SH-SY5Y (cell line): ENCODE measurements at regions not wholly inside any gene's neighbourhood (a gene's known extent, or its start where the extent isn't known, plus 50 kb on each side); places are given as distances from the start of the nearest gene placed in this dataset.

Experiments
- GATA2 ChIP-seq: IDR thresholded peaks from 2 replicates; pipeline ENCODE4 v1.6.1; 2011; ENCODE audit warnings: mild to moderate bottlenecking, low read depth, low read length
- GATA3 ChIP-seq: IDR thresholded peaks from 2 replicates; pipeline ENCODE4 v1.6.1; 2011; ENCODE audit warnings: low read depth, mild to moderate bottlenecking, low read length, moderate library complexity

- peak; percentile 51; the same call in 1 of the 2 replicates for TF ChIP-seq GATA3
- peak; percentile 56 for TF ChIP-seq GATA2
Observed at GRCh38 chr5:17379100-17379951, 118.7 kb upstream of the TAF11L2 start.

DNA sequence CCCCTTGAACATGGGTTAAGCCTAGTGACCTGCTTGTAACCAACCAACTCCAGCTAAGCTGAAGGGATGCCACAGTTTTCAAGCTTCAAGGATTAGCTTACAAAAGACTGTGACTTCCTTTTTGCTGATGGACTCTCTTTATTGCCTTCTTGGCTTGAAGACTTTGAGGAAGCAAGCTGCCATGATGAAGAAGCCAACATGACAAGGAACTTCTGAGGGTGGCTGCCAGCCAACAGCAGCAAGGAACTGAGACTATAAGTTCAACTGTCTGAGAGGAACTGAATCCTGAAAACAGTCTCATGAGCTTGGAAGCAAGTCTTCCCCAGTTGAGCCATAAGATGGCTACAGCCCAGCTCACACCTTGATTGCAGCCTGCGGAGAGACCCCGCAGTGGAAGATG is 116.1 kb upstream of the TAF11L2 start:
- TF ChIP-seq GATA2 (no peak), GATA3 (no peak)

DNA sequence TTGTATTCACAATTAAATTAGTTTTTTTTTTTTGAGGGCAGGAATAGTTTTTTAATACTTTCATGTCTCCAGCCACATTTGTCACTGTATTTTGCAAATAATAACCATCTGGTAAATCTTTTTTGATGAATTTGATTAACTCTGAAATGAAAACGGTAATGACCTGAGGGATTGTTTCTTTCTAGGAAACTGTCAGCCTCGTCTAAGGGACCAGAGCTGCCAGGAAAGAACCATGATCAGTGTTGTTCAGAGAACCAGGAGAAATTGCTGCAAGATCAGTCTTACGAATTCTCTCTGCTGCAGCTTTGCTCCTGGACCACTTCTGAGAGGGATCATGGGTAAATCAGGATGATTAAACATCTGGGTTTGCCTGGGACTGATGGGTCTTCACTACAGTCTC is 114.5 kb upstream of the TAF11L2 start:
- no peak for TF ChIP-seq GATA3
- TF ChIP-seq GATA2: no peak

GRCh38 chr5:17384181-17384580 is 113.8 kb upstream of the TAF11L2 start:
- TF ChIP-seq GATA3 (no peak), GATA2 (no peak)

DNA sequence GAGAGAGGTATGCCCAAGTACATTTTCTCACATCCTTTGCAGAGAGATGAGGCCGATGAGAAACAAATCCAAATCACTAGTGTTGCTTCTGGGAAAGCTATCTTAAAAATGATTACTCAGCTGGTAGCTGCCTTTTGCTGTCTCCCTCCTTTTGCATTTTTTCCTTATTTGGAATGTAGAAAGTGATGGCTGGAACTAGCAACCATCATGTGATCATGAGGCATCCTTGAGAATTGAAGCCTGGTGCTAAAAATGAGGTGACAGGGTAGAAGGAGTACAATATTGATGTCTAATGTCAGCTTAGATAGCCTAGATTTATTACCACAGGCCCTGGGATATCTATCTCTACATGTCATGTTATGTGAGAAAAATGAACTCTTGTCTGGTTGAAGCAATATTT is 109.3 kb upstream of the TAF11L2 start:
- TF ChIP-seq GATA2: no peak
- no peak for TF ChIP-seq GATA3

GRCh38 chr5:17394086-17394485 is 103.9 kb upstream of the TAF11L2 start:
- no peak for TF ChIP-seq GATA3
- no peak for TF ChIP-seq GATA2

GRCh38 chr5:17395106-17395880 is 102.7 kb upstream of the TAF11L2 start:
- TF ChIP-seq GATA3: no peak

DNA sequence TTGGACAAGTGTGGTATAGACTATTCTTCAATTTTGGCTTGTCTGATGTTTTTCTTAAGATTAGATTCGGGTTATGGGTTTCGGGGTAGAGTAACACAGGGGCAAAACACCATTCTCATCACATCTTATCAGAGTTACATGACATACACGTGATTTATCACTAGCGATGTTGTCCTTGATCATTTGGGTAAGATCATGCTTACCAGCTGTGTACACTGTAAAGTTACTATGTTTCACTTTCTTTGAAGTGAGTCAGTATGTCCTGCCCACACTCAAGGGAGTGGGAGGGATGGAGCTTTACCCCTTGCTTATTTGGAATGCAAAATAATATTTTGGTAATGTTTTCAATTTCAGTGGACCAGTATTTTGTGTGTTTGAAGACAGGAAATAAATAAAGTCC is 101.8 kb upstream of the TAF11L2 start:
- TF ChIP-seq GATA2: no peak

DNA sequence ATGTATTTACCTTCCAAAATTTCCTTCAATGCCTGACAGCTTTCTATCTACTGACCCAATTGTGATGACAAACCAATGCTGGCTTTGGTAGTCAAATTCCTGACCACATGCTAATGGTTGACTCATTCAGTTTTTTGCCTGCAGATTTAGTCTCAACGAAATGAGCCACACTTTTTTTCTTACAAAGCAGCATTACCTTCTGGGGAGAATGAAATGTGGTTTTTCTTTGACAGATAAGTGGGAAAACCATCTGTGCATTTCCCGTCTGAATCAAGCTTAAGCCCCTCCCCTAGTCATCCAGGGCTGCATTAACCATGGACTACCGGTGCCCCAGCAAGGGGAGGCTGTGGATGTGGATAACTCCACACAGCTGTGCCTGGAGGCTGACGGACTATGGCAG is 99.6 kb upstream of the TAF11L2 start:
- no peak for TF ChIP-seq GATA3
- no peak for TF ChIP-seq GATA2

- TF ChIP-seq GATA3: no peak
- TF ChIP-seq GATA2: no peak
Observed at GRCh38 chr5:17398866-17399835, 98.9 kb upstream of the TAF11L2 start.

DNA sequence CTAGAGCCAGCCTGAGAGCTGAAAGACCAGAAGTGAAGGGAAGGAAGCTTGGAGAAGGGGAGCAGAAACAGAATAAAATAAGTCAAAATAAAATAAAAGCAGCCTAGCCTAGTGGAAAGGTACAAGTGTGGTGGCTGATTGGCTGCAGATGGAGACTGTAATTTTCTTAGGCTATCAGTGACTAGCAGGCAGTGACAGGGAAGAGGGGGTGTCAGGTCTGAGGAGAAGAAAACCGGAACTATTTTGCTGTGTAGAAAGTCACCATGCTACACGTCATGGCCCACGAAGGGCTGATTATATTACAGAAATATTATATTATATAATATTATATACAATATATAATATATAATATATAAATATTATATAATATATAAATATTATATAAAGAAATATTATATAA is 98.1 kb upstream of the TAF11L2 start:
- TF ChIP-seq GATA3 (no peak), GATA2 (no peak)

DNA sequence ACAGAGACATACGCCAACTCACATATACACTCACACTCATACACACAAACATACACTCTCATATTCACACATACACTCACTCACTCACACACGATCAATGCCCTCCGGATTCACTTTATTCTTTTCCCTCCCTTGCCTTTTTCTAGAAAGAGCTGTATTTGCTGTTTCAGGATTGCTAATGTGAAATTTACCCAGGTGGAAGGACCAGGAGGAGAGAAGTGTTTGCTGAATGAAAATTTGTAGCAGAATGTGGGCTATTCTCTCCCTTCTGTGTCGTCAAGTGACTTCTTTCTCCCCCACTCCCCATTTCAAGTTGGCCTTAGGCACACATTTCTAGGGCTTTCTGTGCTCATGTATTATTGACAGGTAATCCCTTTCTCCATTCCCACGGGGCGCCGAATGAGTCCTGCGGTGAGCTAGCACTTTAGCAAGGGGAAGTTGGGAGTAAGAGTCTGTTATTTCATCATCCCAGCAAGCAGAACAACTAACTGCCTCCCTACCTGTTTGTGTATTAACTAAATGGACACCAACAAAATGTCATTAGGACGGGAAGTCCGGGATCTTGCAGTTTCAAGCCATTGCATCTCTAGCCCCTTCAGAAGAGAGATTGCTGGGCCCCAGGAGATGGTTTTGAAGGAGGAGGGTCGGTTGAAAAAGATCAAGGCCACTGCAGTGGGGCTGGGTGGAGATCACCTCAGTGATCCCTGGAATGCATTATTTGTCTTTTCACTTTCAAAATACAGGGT is 97.1 kb upstream of the TAF11L2 start:
- TF ChIP-seq GATA3: no peak
- no peak for TF ChIP-seq GATA2
